Keratinocyte (primary cell): ENCODE measurements at regions not wholly inside any gene's neighbourhood (a gene's known extent, or its start where the extent isn't known, plus 50 kb on each side); places are given as distances from the start of the nearest gene placed in this dataset.

Experiments used
- CTCF ChIP-seq, 3 experiments: IDR thresholded peaks in 1 of 3; conservative IDR thresholded peaks in 1 of 3; optimal IDR thresholded peaks in 1 of 3; 2 replicates in 2 of 3; 3 replicates in 1 of 3; pipeline versions ENCODE3 to v1.5.1; 2011; ENCODE audit warnings: low read length in 3 of 3, mild to moderate bottlenecking in 3 of 3, moderate library complexity in 2 of 3, control low read depth in 1 of 3, inconsistent platforms in 1 of 3; ENCODE audit not compliant: insufficient read depth in 2 of 3; ENCODE audit errors: extremely low read depth in 1 of 3
- EZH2 ChIP-seq: IDR thresholded peaks from one replicate; pipeline ENCODE4 v1.6.1; 2012; ENCODE audit warnings: inconsistent platforms, mild to moderate bottlenecking, low read length, moderate library complexity

- TF ChIP-seq CTCF (optimal IDR thresholded peaks at IDR 0.05 in 1 of 3, IDR thresholded peaks at IDR 0.05 in 1 of 3, conservative IDR thresholded peaks at IDR 0.05 in 1 of 3; ENCODE audit: extremely low read depth in 1 of 3, insufficient read depth in 2 of 3, low read length in 3 of 3) (no peak), EZH2 (no peak)
These were observed 81.0 kb upstream of the KCNK2 start for GRCh38 chr1:215001419-215002021.
